HT1080 (cell line): ENCODE measurements at regions not wholly inside any gene's neighbourhood (a gene's known extent, or its start where the extent isn't known, plus 50 kb on each side); places are given as distances from the start of the nearest gene placed in this dataset.
"Not testable (repeated sequence)": the region's sequence is repeated elsewhere in the genome, so short reads cannot be mapped to it uniquely, and the experiment has no call there.

ENCODE experiments used
- DNase-seq: peaks from one replicate; pipeline ENCODE4 v3.0.0-alpha.2; 2015; ENCODE audit warnings: low read depth

GRCh38 chr3:191859531-191859930, 398.6 kb downstream of the PYDC2 start:
- DNase-seq = no peak

DNA sequence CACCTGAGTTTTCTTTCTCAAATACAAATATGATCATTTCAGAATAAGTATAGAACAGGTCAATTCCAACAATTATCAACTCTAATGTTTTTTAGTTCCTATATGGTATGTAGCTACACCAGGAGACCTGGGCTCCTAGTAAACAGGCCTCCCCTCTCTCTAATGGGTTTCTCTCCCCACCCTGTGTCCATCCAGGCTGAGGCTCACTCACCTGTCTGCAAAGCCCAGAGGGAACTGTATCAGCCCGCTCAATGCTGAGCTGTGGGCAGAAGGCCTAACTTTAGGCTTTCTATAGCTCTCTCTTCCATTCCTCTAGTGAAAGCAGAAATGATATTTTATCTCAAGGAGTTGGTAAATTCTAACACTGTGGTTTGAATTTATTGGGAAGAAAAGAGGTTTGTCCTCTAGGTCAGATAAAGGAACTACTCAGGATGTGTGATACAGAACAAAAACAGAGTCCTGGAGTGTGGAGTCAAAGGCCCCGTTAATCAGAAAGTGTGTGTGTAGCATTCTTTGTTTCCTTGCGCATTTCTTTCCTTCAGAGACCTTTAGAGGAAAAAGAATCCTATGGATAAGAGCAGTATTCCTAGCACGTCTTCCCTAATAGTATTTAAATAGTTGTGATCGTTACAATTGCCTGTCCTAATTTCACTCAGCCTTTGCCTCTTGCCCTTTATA, 408.9 kb downstream of the PYDC2 start:
- DNase-seq = no peak

DNA sequence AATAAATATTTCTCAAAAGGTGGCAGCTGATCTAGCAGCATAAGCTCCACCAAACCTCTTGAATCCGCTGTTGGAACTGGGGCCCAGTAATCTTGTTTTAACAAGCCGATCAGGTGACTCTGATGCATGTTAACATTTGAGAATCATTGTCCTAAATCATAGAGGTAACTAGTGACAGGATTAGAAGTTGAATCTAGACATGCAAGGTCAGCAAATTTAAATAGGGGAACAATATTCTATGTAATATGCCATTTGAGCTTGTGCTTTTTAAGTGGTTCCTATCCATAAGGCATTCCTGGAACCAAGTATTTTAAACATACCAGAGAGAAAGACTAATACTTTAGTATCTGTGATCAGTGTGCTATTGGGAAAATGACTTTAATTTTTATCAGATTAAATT, 412.8 kb downstream of the PYDC2 start:
- DNase-seq = no peak

DNA sequence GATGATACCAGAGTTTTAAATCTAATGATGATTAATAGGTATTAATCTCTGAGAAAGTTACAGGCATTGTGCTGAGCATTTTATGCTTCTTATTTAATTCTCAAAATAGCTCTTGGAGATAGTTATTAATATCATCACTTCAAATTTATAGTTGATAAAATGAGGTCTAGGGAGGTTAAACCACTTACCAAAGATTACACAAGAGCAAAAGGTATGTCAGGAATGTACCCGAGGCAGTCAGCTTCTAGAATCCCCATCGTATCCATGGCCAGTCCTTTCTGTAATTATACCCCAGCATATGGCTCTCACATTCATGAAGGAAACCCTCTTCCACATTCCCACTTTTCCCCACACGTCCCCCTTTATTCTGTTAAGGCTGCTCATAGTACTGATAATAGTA, 421.3 kb downstream of the PYDC2 start:
- peak; percentile 15 for DNase-seq

DNA sequence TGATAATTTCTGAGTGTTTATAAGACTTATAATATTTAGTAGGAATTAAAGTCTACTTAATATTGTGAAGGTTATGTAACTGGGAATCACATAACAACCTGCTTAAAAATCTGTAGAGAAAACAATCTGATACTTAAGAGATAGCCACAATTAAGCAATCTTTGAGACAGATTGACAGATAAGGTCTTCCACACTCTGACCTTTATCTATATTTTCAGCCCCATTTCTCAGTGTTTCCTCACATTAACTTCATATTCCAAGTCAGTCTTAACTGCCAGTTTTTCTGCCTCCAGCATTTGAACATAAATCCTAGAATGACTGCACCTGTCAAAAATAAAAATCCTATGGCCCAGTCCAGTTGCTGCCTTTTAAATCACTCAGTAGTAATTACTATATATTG, 423.2 kb downstream of the PYDC2 start:
- no peak for DNase-seq

DNA sequence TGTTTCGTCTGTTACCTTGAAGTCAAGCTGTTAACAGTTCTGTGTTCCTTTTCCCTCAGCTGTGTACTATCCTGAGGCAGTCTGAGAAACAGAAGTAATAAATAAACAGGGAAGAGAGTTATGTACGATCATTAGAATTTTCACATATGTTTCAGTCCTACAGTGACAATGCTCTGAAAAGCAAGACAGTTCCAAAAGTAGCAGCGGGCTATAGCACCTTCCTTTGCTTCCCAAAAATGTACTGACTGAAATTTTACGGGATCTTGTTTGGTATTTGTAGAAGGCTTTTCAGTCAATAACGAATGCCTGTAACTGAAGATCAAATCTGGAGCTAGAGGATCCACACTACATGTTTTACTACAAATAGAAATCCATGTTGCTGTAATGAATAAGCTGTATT, 428.1 kb downstream of the PYDC2 start:
- DNase-seq = no peak

- no peak for DNase-seq
Observed at GRCh38 chr3:191889756-191890155, 428.8 kb downstream of the PYDC2 start.

- no peak for DNase-seq
Observed at GRCh38 chr3:191894406-191894805, 433.4 kb downstream of the PYDC2 start.

DNA sequence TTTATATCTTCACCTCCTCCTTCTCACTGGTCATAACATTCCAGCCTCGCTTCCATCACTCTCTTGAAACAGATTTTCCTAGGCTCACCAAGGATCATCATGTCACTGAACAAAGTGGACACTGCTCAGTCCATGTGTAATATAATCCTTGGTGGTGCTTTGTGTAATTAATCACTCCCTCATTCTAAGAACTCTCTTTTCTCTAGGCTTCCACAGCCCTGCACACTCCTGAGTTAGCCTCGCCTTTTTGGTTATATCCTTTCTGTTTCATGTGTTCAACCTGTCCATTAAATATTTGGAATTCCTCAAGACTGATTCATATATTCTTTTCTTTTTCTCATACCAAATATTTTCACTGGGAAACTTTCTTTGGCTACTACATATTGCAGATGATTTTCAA, 440.8 kb downstream of the PYDC2 start:
- DNase-seq = peak; percentile 68

DNA sequence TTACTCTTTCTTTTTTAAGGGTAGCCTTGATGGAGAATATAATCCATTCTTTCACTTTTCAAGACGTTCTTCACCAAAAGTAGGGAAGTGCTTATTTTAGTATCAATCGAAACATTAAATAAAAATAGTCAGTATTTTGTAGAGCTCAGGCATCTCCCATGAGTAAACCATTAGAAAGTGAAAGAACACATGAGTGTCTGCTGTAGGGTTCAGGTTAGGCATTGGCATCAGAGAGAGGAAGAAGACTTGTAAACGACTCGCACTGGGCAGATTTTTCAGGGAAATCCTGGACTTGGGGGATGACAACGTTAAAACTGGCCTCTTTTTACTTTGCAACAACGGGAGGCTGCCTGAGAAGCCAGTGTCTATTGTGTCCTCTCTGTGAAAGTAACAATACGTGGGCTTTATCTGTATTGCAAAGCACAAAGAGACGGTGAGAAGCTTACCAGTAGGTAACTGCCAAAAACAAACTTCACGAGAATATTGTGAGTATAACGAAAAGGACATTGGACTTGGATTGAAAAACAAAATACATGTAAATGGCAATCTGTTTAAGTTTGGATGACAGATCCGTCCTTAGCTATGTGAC, 451.7 kb downstream of the PYDC2 start:
- no peak for DNase-seq

GRCh38 chr3:191915712-191916111, 454.7 kb downstream of the PYDC2 start:
- no peak for DNase-seq

DNA sequence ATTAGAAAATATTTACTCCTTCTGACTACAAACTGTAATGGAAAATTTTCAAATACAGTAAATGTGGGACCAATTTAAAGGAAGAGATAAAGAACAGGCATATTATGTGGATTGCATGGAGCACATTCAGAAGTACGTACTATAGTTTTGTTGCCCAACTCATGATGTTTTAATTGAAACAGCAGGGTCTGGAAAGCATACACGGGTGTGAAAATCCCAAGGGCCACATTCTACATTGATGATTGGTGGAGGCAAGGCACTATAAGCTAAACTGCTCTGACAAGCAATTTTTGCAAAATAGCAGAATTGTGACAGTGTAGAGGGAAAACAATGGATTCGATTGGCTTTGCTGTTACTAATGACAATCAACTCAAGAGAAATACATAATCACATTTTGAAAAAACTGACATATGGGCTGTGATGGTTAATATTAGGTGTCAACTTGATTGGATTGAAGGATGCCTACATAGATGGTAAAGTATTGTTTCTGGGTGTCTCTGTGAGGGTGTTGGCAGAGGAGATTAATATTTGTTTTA, 458.6 kb downstream of the PYDC2 start:
- no peak for DNase-seq

DNA sequence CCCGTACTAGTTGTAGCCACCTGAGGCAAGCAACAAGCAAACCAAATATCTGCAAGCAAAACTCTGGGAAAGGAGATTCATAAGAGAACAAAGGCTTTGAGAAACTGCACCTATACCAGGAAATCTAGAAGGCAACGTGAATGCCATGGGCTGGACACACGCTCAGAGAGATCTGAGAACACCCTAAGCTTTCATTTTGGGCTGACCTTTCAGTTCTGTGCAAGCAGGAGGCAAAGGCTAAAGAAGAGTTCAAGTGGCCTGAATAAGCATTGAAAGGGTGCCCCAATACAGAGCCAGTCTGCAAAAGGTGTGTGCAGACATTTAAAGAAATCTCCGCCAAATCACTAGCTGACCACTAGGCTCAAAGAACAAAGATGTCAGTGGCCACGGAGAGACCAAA, 461.6 kb downstream of the PYDC2 start:
- DNase-seq = no peak

DNA sequence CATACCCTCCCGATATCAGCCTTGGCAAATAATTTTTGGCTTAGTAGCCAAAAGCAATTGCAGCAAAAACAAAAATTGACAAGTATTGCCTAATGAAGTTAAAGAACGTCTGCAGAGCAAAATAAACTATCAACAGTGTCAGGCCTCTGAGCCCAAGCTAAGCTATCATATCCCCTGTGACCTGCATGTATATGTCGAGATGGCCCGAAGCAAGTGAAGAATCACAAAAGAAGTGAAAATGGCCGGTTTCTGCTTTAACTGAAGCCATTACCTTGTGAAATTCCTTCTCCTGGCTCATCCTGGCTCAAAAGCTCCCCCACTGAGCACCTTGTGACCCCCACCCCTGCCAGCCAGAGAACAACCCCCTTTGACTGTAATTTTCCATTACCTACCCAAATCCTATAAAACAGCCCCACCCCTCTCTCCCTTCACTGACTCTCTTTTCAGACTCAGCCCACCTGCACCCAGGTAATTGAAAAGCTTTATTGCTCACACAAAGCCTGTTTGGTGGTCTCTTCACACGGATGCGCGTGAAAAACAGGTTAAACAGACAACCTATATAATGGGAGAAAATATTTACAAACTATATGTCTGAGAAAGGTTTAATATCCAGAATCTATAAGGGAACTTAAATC, 466.3 kb downstream of the PYDC2 start:
- DNase-seq = not testable (repeated sequence)

DNA sequence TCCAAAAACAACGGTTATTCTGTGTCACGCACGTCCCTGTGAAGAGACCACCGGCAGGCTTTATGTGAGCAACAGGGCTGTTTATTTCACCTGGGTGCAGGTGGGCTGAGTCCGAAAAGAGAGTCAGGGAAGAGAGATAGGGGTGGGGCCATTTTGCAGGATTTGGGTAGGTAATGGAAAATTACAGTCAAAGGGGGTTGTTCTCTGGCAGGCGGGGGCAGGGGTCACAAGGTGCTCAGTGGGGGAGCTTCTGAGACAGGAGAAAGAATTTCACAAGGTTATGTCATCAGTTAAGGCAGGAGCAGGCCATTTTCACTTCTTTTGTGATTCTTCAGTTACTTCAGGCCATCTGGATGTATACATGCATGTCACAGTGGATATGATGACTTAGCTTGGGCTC, 467.0 kb downstream of the PYDC2 start:
- DNase-seq = not testable (repeated sequence)

- no peak for DNase-seq
Observed at GRCh38 chr3:191944835-191945234, 483.9 kb downstream of the PYDC2 start.

DNA sequence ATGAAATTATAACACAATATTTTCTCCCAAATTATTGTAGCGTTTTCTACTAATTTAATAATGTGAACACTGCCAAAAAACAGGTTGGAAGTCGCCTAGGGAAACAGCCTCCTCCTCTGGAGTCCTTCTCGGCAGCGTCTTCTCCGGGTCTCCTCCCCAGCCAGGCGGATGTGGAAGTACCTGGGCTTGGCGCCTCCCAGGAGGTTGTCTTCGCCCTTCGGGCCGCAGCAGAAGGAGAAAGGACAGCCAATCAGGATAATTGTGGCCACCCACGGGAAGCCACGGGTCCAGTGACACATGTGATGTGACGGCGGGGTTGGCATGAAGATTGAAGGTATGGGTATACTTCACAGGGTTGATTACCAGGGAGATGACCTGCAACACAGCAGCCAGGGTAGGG, 491.2 kb downstream of the PYDC2 start:
- DNase-seq = no peak

- no peak for DNase-seq
Observed at GRCh38 chr3:191952609-191953008, 491.6 kb downstream of the PYDC2 start.

GRCh38 chr3:191958980-191959671, 498.2 kb downstream of the PYDC2 start:
- no peak for DNase-seq

DNA sequence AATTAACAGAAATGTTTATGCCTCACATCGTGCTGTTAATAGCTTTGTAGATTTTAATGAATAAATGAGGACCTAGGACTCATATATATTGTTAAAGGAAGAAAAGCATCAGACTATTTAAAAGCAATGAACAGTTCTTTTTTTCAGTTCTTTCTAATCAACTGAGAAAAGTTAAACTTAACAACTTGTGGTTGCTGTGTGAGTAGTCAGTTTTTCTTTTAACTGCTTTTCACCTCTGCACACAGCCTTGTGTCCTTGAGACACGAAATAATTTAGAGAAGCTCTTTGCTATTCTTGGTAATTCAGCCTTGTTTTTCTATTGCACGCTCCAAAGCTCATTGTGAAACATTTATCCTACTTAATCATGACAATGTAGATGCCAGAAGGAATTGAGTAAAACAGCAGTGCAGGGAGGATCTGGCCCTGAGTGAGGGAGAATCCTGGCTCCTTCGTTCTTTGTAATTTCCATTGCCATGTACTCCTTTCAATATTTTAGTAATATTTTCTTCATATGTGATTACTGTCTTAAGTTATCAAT, 499.0 kb downstream of the PYDC2 start:
- no peak for DNase-seq

DNA sequence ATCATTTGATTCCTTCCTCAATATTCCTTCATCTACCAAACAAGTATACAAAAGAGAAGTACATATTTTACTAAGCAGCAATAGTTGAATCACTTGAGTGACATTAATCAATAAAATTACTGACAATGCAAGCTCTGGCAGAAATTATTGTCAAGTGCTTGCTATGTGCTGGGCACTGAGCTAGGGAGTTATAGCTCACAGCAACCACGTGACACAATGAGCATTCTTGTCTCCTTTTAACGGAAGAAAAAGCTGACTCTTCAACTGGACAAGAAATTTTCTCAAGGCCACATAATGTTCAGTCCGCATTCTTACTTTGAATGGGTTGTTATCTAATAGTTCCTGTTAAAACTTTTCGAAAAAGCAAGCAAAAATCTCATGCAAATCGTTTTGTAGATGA, 500.1 kb downstream of the PYDC2 start:
- DNase-seq = no peak

DNA sequence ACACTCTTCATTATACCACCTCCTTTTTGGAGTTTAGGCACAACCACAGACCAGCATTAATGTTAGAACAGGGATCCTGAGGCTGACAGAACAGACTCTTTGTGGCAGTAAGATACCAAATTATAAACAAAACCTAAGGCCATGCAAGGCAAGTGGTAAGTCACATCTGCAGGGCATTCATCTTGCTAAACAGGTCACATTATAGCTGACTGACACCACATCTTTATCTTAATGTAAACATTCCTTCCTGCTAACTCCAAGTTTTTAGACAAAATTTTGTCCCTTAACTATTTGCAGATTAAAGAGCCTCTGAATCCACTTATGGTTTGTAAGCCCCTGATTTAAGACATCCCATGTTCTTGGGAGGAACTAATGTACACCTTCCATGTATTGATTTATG, 500.6 kb downstream of the PYDC2 start:
- no peak for DNase-seq
